Endothelial cell (in vitro differentiated cells): ENCODE measurements at regions not wholly inside any gene's neighbourhood (a gene's known extent, or its start where the extent isn't known, plus 50 kb on each side); places are given as distances from the start of the nearest gene placed in this dataset.

Source experiments
- DNase-seq: peaks from one replicate; pipeline ENCODE4 v3.0.0; 2021; ENCODE audit warnings: low spot score
- H3K27ac Mint-ChIP-seq: one replicate; pipeline ENCODE4 v1.8.0; 2021; ENCODE audit warnings: mixed read lengths, inconsistent platforms; ENCODE audit not compliant: unreplicated experiment
- H3K27me3 Mint-ChIP-seq: one replicate; pipeline ENCODE4 v1.8.0; 2021; ENCODE audit warnings: mild to moderate bottlenecking, moderate library complexity, mixed read lengths, inconsistent platforms; ENCODE audit not compliant: unreplicated experiment
- H3K36me3 Mint-ChIP-seq: one replicate; pipeline ENCODE4 v1.8.0; 2021; ENCODE audit warnings: mild to moderate bottlenecking, low read depth, mixed read lengths, inconsistent platforms; ENCODE audit not compliant: unreplicated experiment
- H3K4me1 Mint-ChIP-seq: one replicate; pipeline ENCODE4 v1.8.0; 2021; ENCODE audit warnings: mild to moderate bottlenecking, mixed read lengths, inconsistent platforms; ENCODE audit not compliant: unreplicated experiment
- H3K4me3 Mint-ChIP-seq: one replicate; pipeline ENCODE4 v1.8.0; 2021; ENCODE audit warnings: mild to moderate bottlenecking, mixed read lengths, inconsistent platforms; ENCODE audit not compliant: unreplicated experiment
- H3K9me3 Mint-ChIP-seq: one replicate; pipeline ENCODE4 v1.8.0; 2021; ENCODE audit warnings: mixed read lengths, inconsistent platforms; ENCODE audit not compliant: unreplicated experiment
- CTCF ChIP-seq: fragments of 200-600 bp; sonication (generic); IDR thresholded peaks from one replicate; pipeline ENCODE4 v1.5.0; 2021; ENCODE audit warnings: antibody characterized with exemption; ENCODE audit not compliant: unreplicated experiment

GRCh38 chr2:160891353-160891740 is 268.9 kb upstream of the TANK start:
- Mint-ChIP-seq H3K4me3 (no peak overlapping the region), H3K27me3 (no peaks in the 10 kb centered on the region), H3K4me1 (no peaks in the 10 kb centered on the region), H3K9me3 (no peaks in the 10 kb centered on the region), H3K36me3 (no peaks in the 10 kb centered on the region), H3K27ac (no peak overlapping the region)
- no peak for DNase-seq
- TF ChIP-seq CTCF = no peak

GRCh38 chr2:160892204-160892603 is 268.0 kb upstream of the TANK start:
- no peak for DNase-seq
- no peak for TF ChIP-seq CTCF

GRCh38 chr2:160893581-160893980 is 266.6 kb upstream of the TANK start:
- no peak for DNase-seq
- Mint-ChIP-seq H3K4me1 (peaks cover 1% of the 10 kb centered on the region), H3K27ac (no peak overlapping the region), H3K27me3 (no peaks in the 10 kb centered on the region), H3K36me3 (no peaks in the 10 kb centered on the region), H3K9me3 (no peaks in the 10 kb centered on the region), H3K4me3 (no peak overlapping the region)
- no peak for TF ChIP-seq CTCF

More at GRCh38 chr2:160892204-160892603, 268.0 kb upstream of the TANK start:
- H3K9me3 Mint-ChIP-seq = no peaks in the 10 kb centered on the region
- H3K4me3 Mint-ChIP-seq = no peak overlapping the region
- H3K36me3 Mint-ChIP-seq = no peaks in the 10 kb centered on the region
- no peaks in the 10 kb centered on the region for H3K4me1 Mint-ChIP-seq
- H3K27ac Mint-ChIP-seq = no peak overlapping the region
- no peaks in the 10 kb centered on the region for H3K27me3 Mint-ChIP-seq

- no peaks in the 10 kb centered on the region for H3K9me3 Mint-ChIP-seq
- DNase-seq = no peak
- H3K27me3 Mint-ChIP-seq = no peaks in the 10 kb centered on the region
- H3K4me3 Mint-ChIP-seq = no peak overlapping the region
- H3K4me1 Mint-ChIP-seq = peaks cover 5% of the 10 kb centered on the region
- no peak overlapping the region for H3K27ac Mint-ChIP-seq
- TF ChIP-seq CTCF = no peak
- no peaks in the 10 kb centered on the region for H3K36me3 Mint-ChIP-seq
Measured at GRCh38 chr2:160898581-160899307, 261.5 kb upstream of the TANK start.

GRCh38 chr2:160901613-160902012 is 258.6 kb upstream of the TANK start:
- Mint-ChIP-seq H3K9me3 (no peaks in the 10 kb centered on the region), H3K4me1 (peaks cover 5% of the 10 kb centered on the region), H3K27me3 (no peaks in the 10 kb centered on the region), H3K36me3 (no peaks in the 10 kb centered on the region), H3K27ac (no peak overlapping the region), H3K4me3 (no peak overlapping the region)
- DNase-seq = no peak
- no peak for TF ChIP-seq CTCF
